ENCODE measurements at regions not wholly inside any gene's neighbourhood (a gene's known extent, or its start where the extent isn't known, plus 50 kb on each side); places are given as distances from the start of the nearest gene placed in this dataset.

- TF ChIP-seq POLR2A (IDR thresholded peaks at IDR 0.05; ENCODE audit: low read length) (no peak), GATA1 (IDR thresholded peaks at IDR 0.05; ENCODE audit: low read depth, low read length) (no peak)
- no peak for DNase-seq
These were observed 362.3 kb downstream of the COG6 start for GRCh38 chr13:40017662-40018262.

- DNase-seq = no peak
- TF ChIP-seq POLR2A (IDR thresholded peaks at IDR 0.05; ENCODE audit: low read length) (no peak), GATA1 (IDR thresholded peaks at IDR 0.05; ENCODE audit: low read depth, low read length) (no peak)
These were observed 368.2 kb downstream of the COG6 start for GRCh38 chr13:40023595-40024203.

GRCh38 chr13:40024204-40024966, 368.9 kb downstream of the COG6 start:
- DNase-seq = no peak
- TF ChIP-seq POLR2A (IDR thresholded peaks at IDR 0.05; ENCODE audit: low read length) (no peak), GATA1 (IDR thresholded peaks at IDR 0.05; ENCODE audit: low read depth, low read length) (no peak)

GRCh38 chr13:40024967-40025714, 369.7 kb downstream of the COG6 start:
- TF ChIP-seq GATA1 (IDR thresholded peaks at IDR 0.05; ENCODE audit: low read depth, low read length) (no peak), POLR2A (IDR thresholded peaks at IDR 0.05; ENCODE audit: low read length) (no peak)
- DNase-seq = no peak

GRCh38 chr13:40026174-40026585, 370.7 kb downstream of the COG6 start:
- DNase-seq = no peak
- TF ChIP-seq GATA1 (IDR thresholded peaks at IDR 0.05; ENCODE audit: low read depth, low read length) (no peak), POLR2A (IDR thresholded peaks at IDR 0.05; ENCODE audit: low read length) (no peak)

GRCh38 chr13:40026741-40027140, 371.3 kb downstream of the COG6 start:
- TF ChIP-seq POLR2A (IDR thresholded peaks at IDR 0.05; ENCODE audit: low read length) (no peak), GATA1 (IDR thresholded peaks at IDR 0.05; ENCODE audit: low read depth, low read length) (no peak)
- DNase-seq = no peak

- no peak for DNase-seq
- TF ChIP-seq GATA1 (IDR thresholded peaks at IDR 0.05; ENCODE audit: low read depth, low read length) = no peak
These were observed 373.0 kb downstream of the COG6 start for GRCh38 chr13:40028446-40028845.

- TF ChIP-seq GATA1 (IDR thresholded peaks at IDR 0.05; ENCODE audit: low read depth, low read length) (no peak), POLR2A (IDR thresholded peaks at IDR 0.05; ENCODE audit: low read length) (no peak)
- no peak for DNase-seq
These were observed 375.6 kb downstream of the COG6 start for GRCh38 chr13:40031031-40031430.

GRCh38 chr13:40039061-40039460, 383.6 kb downstream of the COG6 start:
- DNase-seq = no peak
- TF ChIP-seq POLR2A (IDR thresholded peaks at IDR 0.05; ENCODE audit: low read length) = no peak

GRCh38 chr13:40042991-40043390, 387.5 kb downstream of the COG6 start:
- no peak for DNase-seq
- TF ChIP-seq POLR2A (IDR thresholded peaks at IDR 0.05; ENCODE audit: low read length) (no peak), GATA1 (IDR thresholded peaks at IDR 0.05; ENCODE audit: low read depth, low read length) (no peak)

GRCh38 chr13:40043764-40044163, 388.3 kb downstream of the COG6 start:
- no peak for DNase-seq

GRCh38 chr13:40047322-40047771, 391.9 kb downstream of the COG6 start:
- TF ChIP-seq POLR2A (IDR thresholded peaks at IDR 0.05; ENCODE audit: low read length) (no peak), GATA1 (IDR thresholded peaks at IDR 0.05; ENCODE audit: low read depth, low read length) (no peak)
- DNase-seq = no peak

More at GRCh38 chr13:40043764-40044163, 388.3 kb downstream of the COG6 start:
- TF ChIP-seq POLR2A (IDR thresholded peaks at IDR 0.05; ENCODE audit: low read length) (no peak), GATA1 (IDR thresholded peaks at IDR 0.05; ENCODE audit: low read depth, low read length) (no peak)

GRCh38 chr13:40048551-40048950, 393.1 kb downstream of the COG6 start:
- no peak for TF ChIP-seq GATA1 (IDR thresholded peaks at IDR 0.05; ENCODE audit: low read depth, low read length)
- TF ChIP-seq POLR2A (IDR thresholded peaks at IDR 0.05; ENCODE audit: low read length) = no peak
- no peak for DNase-seq

- no peak for DNase-seq
- TF ChIP-seq GATA1 (IDR thresholded peaks at IDR 0.05; ENCODE audit: low read depth, low read length) = no peak
- TF ChIP-seq POLR2A (IDR thresholded peaks at IDR 0.05; ENCODE audit: low read length) = no peak
These were observed 397.5 kb downstream of the COG6 start for GRCh38 chr13:40052954-40053353.

Measured in erythroblast (primary cell).